DMS 273 (cell line): ENCODE measurements at regions not wholly inside any gene's neighbourhood (a gene's known extent, or its start where the extent isn't known, plus 50 kb on each side); places are given as distances from the start of the nearest gene placed in this dataset.
A peak's percentile ranks its signal among the peaks of the same experiment; 100 is the strongest.
"Not testable (repeated sequence)": the region's sequence is repeated elsewhere in the genome, so short reads cannot be mapped to it uniquely, and the experiment has no call there.

Experiments used
- DNase-seq: peaks from one replicate; lab custom pipeline; 2025; ENCODE audit not compliant: unreplicated experiment; lab: John Stamatoyannopoulos, UW

- DNase-seq, result peak; percentile 77
Measured at GRCh38 chr17:77036841-77037381, 103.9 kb upstream of the SEC14L1 start.

DNA sequence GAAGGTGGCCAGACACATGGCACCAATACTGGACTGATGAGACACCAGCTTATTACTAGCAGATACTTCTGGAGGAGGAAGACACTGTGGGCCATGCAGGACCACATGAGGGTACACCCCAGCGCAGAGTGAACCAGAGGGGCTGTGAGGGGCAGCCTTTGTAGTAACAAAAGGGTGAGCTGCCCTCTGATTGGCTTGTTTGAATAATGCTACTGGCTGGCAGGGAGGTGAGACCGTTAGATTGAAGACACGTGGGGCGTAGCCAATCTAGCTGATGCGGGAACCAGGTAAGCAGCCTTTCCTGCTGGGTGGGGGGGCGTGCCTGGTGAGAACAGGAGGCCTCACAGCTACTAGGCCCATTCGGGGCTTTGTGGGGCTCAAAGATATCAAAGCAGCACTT is 102.8 kb upstream of the SEC14L1 start:
- no peak for DNase-seq

DNA sequence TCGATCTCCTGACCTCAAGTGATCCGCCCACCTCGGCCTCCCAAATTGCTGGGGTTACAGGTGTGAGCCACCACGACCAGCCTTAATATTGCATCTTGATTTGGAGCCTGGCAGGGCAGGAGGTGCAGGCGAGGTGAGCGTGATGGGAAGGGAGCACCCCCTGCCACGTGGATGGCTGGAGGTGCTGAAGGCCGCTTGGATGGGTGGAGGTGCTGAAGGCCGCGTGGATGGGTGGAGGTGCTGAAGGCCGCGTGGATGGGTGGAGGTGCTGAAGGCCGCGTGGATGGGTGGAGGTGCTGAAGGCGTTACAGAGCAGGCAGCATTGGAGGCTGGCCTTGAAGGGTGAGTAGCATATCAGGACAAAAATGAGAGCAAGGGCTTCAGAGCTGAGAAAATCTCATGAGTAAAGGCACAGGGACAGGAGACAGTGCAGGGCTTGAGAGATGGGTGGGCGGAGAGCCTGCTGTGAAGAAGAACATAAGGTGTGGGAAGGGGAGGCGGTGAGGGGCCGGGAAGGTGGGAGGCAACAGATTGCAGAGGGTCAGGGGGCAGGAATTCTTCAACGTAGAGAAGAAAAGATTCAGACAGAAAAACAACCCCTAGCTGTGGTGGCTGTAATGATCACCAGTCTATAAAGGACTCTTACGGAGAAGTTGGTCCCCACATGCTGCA is 101.7 kb upstream of the SEC14L1 start:
- DNase-seq, result no peak

- peak; percentile 41 for DNase-seq
Measured at GRCh38 chr17:77042476-77043231, 98.1 kb upstream of the SEC14L1 start.

- no peak for DNase-seq
Measured at GRCh38 chr17:77045441-77046041, 95.2 kb upstream of the SEC14L1 start.

DNA sequence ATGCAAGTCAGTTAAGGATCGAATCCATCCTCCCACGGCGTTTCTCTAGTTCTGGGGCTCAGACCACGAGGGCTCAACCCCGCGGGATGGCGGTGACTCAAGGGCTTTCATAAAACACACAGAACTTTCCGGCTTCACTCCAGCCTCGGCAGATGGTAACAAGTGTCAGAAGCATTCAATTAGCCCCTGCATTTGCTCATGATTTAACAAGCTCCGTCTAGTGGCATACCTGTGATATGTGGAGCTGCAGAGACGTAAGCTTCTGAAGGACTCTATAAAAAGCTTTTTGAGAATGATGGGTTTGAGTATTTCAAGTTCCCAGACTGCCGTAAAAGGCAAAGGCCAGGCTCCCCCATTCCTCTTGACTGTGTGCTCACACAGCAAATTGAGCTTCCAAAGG is 91.3 kb upstream of the SEC14L1 start:
- DNase-seq, result peak; percentile 92

GRCh38 chr17:77050901-77051300 is 89.9 kb upstream of the SEC14L1 start:
- not testable (repeated sequence) for DNase-seq

DNA sequence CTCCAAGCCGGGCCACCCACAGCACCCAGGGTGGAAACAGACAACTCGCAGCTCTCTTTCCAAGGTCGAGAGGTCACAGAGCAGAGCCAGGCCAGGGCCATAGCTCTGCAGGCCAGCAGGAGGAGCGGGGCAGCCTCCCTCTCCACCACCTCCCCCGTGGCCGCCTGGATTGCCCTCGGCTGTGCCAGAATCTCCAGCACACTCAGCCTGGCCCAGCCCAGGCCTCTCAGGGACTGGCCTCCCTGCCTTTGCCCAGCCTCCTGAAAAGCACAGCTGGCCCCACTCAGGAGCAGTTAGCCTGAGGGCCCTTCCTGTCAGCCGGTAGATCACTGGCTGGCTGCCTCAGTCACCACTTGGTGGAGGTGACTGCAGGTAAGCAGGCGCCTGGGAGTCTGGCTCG is 85.8 kb upstream of the SEC14L1 start:
- no peak for DNase-seq

DNA sequence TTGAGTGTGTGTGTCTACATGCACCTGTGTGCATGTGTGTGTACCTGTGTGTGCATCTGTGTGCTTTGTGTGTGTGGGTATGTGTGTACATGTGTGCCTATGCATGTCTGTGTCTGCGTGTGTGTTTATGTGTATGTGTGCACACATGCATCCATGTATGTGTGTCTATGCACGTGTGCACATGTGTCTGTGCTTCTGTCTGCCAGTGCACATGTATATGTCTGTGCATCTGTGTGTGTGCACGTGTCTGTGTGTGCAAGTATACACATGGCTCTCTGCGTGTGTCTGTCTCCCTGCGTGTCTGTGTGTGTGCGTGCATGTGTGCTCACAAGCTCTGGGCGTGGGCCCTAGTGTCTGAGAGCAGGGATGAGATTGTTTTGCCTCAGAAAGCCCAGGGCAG is 85.3 kb upstream of the SEC14L1 start:
- DNase-seq, result no peak

DNA sequence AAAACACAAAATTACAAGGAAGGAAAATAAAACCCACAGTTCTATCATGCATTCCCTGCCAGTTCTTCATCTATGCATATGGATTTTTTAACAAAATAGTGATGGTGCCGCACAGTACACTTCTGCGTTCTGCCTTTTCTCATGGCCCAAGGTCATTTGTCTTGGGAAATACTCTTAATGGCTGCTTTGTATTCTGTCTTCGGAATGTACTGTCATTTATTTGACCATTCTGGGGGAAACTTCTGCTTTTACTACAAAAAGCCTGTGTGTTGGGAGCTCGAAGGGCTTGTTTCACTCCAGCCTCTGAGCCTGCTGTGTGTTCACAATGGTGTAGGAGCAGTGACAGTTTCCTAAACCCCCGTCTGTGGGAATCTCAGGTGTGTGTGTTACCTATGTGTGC is 82.8 kb upstream of the SEC14L1 start:
- no peak for DNase-seq

GRCh38 chr17:77061669-77062068 is 79.1 kb upstream of the SEC14L1 start:
- no peak for DNase-seq

DNA sequence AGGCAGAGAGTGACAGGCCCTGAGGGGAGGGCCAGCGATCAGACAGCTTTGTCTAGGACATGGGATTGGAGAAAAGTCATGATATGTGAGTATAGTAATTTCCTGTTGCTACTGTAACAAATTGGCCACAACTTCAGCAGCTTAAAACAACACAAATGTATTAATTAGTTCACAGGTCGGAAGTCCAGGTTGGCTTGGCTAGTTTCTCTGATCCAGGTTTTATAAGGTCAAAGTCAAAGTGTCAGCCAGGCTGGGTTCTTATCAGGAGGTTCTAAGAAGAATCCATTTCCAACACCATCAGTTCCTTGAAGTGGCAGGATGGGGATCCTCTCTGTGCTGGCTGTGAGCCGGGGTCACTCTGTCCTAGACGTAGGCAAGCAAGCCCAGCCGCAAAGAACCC is 76.2 kb upstream of the SEC14L1 start:
- DNase-seq, result no peak

GRCh38 chr17:77066165-77066564 is 74.6 kb upstream of the SEC14L1 start:
- DNase-seq, result no peak

DNA sequence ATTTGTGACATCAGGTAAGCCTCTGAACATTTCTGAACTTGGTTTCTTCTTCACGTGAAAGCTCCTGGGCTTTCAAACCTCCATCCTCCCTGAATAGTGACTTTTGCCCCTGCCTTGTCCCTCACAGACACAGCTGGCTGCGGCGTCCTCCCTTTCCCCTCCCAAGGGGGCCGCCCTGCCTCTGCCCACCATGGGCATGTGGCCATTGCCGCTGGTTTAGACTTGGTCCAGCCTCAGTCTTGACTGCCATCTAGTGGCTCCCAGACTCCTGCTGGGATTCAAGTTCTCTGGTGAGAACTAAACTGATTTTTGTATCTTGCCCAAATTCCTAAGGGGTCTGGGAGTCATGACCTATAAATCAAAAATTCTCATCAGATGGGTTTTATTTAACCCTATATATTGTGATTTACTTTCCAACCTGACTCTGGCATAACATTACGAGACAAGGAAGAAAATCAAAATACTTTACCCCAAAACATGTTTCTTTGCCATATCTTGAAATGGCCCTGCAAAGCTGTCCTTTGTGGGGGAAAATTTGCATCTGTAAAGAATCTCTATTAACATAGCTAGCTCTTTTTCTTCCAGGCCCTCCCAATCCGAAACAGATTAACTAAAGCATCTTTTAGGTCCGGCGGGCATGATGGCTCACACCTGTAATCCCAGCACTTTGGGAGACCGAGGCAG is 73.9 kb upstream of the SEC14L1 start:
- DNase-seq, result peak; percentile 85

DNA sequence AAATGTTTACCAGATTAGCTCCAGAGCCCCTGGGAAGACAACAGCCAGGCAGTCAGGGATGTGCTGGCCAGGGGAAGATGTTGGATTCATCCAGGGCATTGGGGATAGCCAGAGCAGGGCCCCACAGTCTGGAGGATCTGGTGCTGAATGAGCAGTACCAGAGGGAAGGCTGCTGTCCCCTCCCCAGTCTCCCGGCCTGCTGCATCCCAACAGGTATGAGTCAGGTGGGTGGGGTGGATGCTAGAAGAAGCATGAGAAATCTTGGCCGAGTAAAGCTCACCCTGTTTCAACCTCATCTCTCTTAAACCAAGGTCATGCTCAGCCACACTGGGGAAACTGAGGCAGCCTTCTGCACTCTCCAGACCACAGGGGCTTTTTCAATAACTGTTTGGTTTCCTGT is 71.9 kb upstream of the SEC14L1 start:
- DNase-seq, result no peak

GRCh38 chr17:77070888-77071279 is 69.9 kb upstream of the SEC14L1 start:
- no peak for DNase-seq

- DNase-seq, result no peak
Measured at GRCh38 chr17:77071925-77072490, 68.8 kb upstream of the SEC14L1 start.

GRCh38 chr17:77072670-77073069 is 68.1 kb upstream of the SEC14L1 start:
- DNase-seq, result no peak

GRCh38 chr17:77074681-77075080 is 66.1 kb upstream of the SEC14L1 start:
- no peak for DNase-seq

GRCh38 chr17:77076124-77076830 is 64.5 kb upstream of the SEC14L1 start:
- DNase-seq, result no peak

GRCh38 chr17:77083531-77083930 is 57.2 kb upstream of the SEC14L1 start:
- DNase-seq, result no peak
